ENCODE measurements at regions not wholly inside any gene's neighbourhood (a gene's known extent, or its start where the extent isn't known, plus 50 kb on each side); places are given as distances from the start of the nearest gene placed in this dataset.

- peaks cover 17% of the 10 kb centered on the region for H3K27me3 Mint-ChIP-seq (ENCODE audit: low read depth)
- no peaks in the 10 kb centered on the region for H3K36me3 Mint-ChIP-seq (ENCODE audit: low read depth)
- DNase-seq (ENCODE audit: low spot score) = no peak
- no peak for TF ChIP-seq CTCF (IDR thresholded peaks at IDR 0.05)
- H3K4me1 Mint-ChIP-seq (ENCODE audit: low read depth) = no peaks in the 10 kb centered on the region
- peaks cover 3% of the 10 kb centered on the region for H3K9me3 Mint-ChIP-seq (ENCODE audit: low read depth)
- H3K4me3 Mint-ChIP-seq (ENCODE audit: unreplicated experiment) = no peak overlapping the region
- no peak overlapping the region for H3K27ac Mint-ChIP-seq (ENCODE audit: unreplicated experiment)
These were observed 92.0 kb downstream of the LSMEM1 start for GRCh38 chr7:112572669-112573301.

GRCh38 chr7:112573302-112574039, 92.7 kb downstream of the LSMEM1 start:
- DNase-seq (ENCODE audit: low spot score) = no peak
- Mint-ChIP-seq H3K4me3 (ENCODE audit: unreplicated experiment) (no peak overlapping the region), H3K36me3 (ENCODE audit: low read depth) (no peaks in the 10 kb centered on the region), H3K27ac (ENCODE audit: unreplicated experiment) (no peak overlapping the region), H3K4me1 (ENCODE audit: low read depth) (no peaks in the 10 kb centered on the region), H3K27me3 (ENCODE audit: low read depth) (peaks cover 16% of the 10 kb centered on the region), H3K9me3 (ENCODE audit: low read depth) (peaks cover 3% of the 10 kb centered on the region)
- TF ChIP-seq CTCF (IDR thresholded peaks at IDR 0.05) = no peak

- peaks cover 3% of the 10 kb centered on the region for H3K9me3 Mint-ChIP-seq (ENCODE audit: low read depth)
- H3K4me3 Mint-ChIP-seq (ENCODE audit: unreplicated experiment) = no peak overlapping the region
- no peak for TF ChIP-seq CTCF (IDR thresholded peaks at IDR 0.05)
- peaks cover 8% of the 10 kb centered on the region for H3K27me3 Mint-ChIP-seq (ENCODE audit: low read depth)
- DNase-seq (ENCODE audit: low spot score) = no peak
- H3K36me3 Mint-ChIP-seq (ENCODE audit: low read depth) = peaks cover 1% of the 10 kb centered on the region
- no peak overlapping the region for H3K27ac Mint-ChIP-seq (ENCODE audit: unreplicated experiment)
- H3K4me1 Mint-ChIP-seq (ENCODE audit: low read depth) = no peaks in the 10 kb centered on the region
These were observed 95.1 kb downstream of the LSMEM1 start for GRCh38 chr7:112575864-112576263.

- Mint-ChIP-seq H3K36me3 (ENCODE audit: low read depth) (peaks cover 1% of the 10 kb centered on the region), H3K4me3 (ENCODE audit: unreplicated experiment) (no peak overlapping the region), H3K9me3 (ENCODE audit: low read depth) (peaks cover 3% of the 10 kb centered on the region), H3K27ac (ENCODE audit: unreplicated experiment) (no peak overlapping the region), H3K27me3 (ENCODE audit: low read depth) (peaks cover 14% of the 10 kb centered on the region), H3K4me1 (ENCODE audit: low read depth) (no peaks in the 10 kb centered on the region)
- no peak for DNase-seq (ENCODE audit: low spot score)
- no peak for TF ChIP-seq CTCF (IDR thresholded peaks at IDR 0.05)
These were observed 98.6 kb downstream of the LSMEM1 start for GRCh38 chr7:112579388-112579787.

- Mint-ChIP-seq H3K9me3 (ENCODE audit: low read depth) (peaks cover 2% of the 10 kb centered on the region), H3K27me3 (ENCODE audit: low read depth) (peaks cover 16% of the 10 kb centered on the region), H3K36me3 (ENCODE audit: low read depth) (peaks cover 1% of the 10 kb centered on the region), H3K27ac (ENCODE audit: unreplicated experiment) (no peak overlapping the region), H3K4me3 (ENCODE audit: unreplicated experiment) (no peak overlapping the region), H3K4me1 (ENCODE audit: low read depth) (no peaks in the 10 kb centered on the region)
- TF ChIP-seq CTCF (IDR thresholded peaks at IDR 0.05) = no peak
- DNase-seq (ENCODE audit: low spot score) = no peak
These were observed 100.1 kb downstream of the LSMEM1 start for GRCh38 chr7:112580717-112581435.

Data from chondrocyte (in vitro differentiated cells).